Panc1 (cell line): ENCODE measurements at regions not wholly inside any gene's neighbourhood (a gene's known extent, or its start where the extent isn't known, plus 50 kb on each side); places are given as distances from the start of the nearest gene placed in this dataset.
"Not testable (repeated sequence)": the region's sequence is repeated elsewhere in the genome, so short reads cannot be mapped to it uniquely, and the experiment has no call there.

Source experiments
- ATAC-seq: fragments of 200-7000 bp; cut with Tn5 transposase; 2 replicates; pipeline ENCODE4 v1.9.1; 2020; ENCODE audit warnings: mild to moderate bottlenecking, moderate library complexity
- BruUV-seq: library from RNA; stranded (reverse); fragments of 400-500 nt; replicated peaks from 2 replicates; lab custom pipeline; 2021; lab: Mats Ljungman, UMichigan
- CTCF ChIA-PET: fragments of 300-600 bp; sonication (Branson Sonifier 250); formaldehyde crosslinking; loops from one replicate; lab custom pipeline; 2022; ENCODE audit warnings: antibody characterized with exemption; lab: Charles Lee
- POLR2A ChIA-PET: fragments of 300-600 bp; sonication (Branson Sonifier 250); formaldehyde crosslinking; loops from one replicate; lab custom pipeline; 2022; ENCODE audit warnings: antibody characterized with exemption; lab: Charles Lee
- DNase-seq: peaks from one replicate; pipeline ENCODE4 v3.0.0-alpha.2; 2010; ENCODE audit warnings: low read depth, low spot score
- H3K27ac ChIP-seq: 2 replicates; pipeline ENCODE4 v1.5.1; 2011; ENCODE audit warnings: mild to moderate bottlenecking, low read length, inconsistent platforms
- H3K27me3 ChIP-seq: fragments of 200-500 bp; sonication (Bioruptor generic); 2 replicates; pipeline ENCODE4 v1.6.0; 2014; ENCODE audit warnings: low read length, inconsistent platforms; ENCODE audit not compliant: control insufficient read depth, insufficient read depth
- H3K36me3 ChIP-seq: fragments of 200-500 bp; sonication (Bioruptor generic); 2 replicates; pipeline ENCODE4 v1.5.1; 2014; ENCODE audit warnings: inconsistent platforms, mild to moderate bottlenecking, low read length, moderate library complexity; ENCODE audit not compliant: control insufficient read depth, insufficient read depth
- H3K4me1 ChIP-seq: 2 replicates; pipeline ENCODE4 v1.5.1; 2011; ENCODE audit warnings: inconsistent platforms, mild to moderate bottlenecking, low read length, moderate library complexity; ENCODE audit not compliant: control insufficient read depth, insufficient read depth
- H3K4me3 ChIP-seq, 2 experiments: 2 replicates each; pipeline ENCODE4 v1.5.1; 2011 to 2012; ENCODE audit warnings: low read depth in 2 of 2, low read length in 2 of 2, mild to moderate bottlenecking in 2 of 2, inconsistent platforms in 1 of 2, moderate library complexity in 1 of 2
- H3K9me3 ChIP-seq: fragments of 200-500 bp; sonication (Bioruptor generic); 2 replicates; pipeline ENCODE4 v1.5.1; 2014; ENCODE audit warnings: low read depth, mild to moderate bottlenecking, inconsistent platforms, low read length, moderate library complexity; ENCODE audit not compliant: control insufficient read depth, insufficient read depth
- POLR2AphosphoS5 ChIP-seq: IDR thresholded peaks from 2 replicates; pipeline ENCODE4 v1.6.1; 2012; ENCODE audit warnings: mild to moderate bottlenecking, low read depth, low read length, moderate library complexity
- SIN3A ChIP-seq: IDR thresholded peaks from 2 replicates; pipeline ENCODE4 v1.6.1; 2012; ENCODE audit warnings: low read depth, mild to moderate bottlenecking, low read length, moderate library complexity, borderline replicate concordance; ENCODE audit not compliant: insufficient read depth
- TCF7L2 ChIP-seq: IDR thresholded peaks from 2 replicates; pipeline ENCODE4 v1.6.1; 2011; ENCODE audit warnings: mild to moderate bottlenecking, low read depth, low read length, inconsistent platforms
- in situ Hi-C: cut with HindIII; loops from 2 replicates; pipeline ENCODE4 v1.10.0; 2016; ENCODE audit warnings: low sequenced_read_pairs, low pct_unique_long_range_greater_than_20kb
- intact Hi-C: fragments of 100-400 bp; cut with micrococcal nuclease; formaldehyde crosslinking; loops from one replicate; pipeline ENCODE4 v1.10.0; 2022; ENCODE audit not compliant: unreplicated experiment
- TF ChIP-seq, protein P1 (sequence below), 2 experiments: IDR thresholded peaks; 2 replicates each; pipeline ENCODE4 v1.6.1; 2011 to 2012; ENCODE audit warnings: low read depth in 2 of 2, control low read depth in 1 of 2, low read length in 1 of 2, mild to moderate bottlenecking in 1 of 2, moderate library complexity in 1 of 2; ENCODE audit not compliant: insufficient read depth in 1 of 2
- TF ChIP-seq, protein P2 (sequence below): fragments of 450-650 bp; IDR thresholded peaks from 2 replicates; pipeline ENCODE4 v1.5.1; 2017; ENCODE audit warnings: mild to moderate bottlenecking

DNA sequence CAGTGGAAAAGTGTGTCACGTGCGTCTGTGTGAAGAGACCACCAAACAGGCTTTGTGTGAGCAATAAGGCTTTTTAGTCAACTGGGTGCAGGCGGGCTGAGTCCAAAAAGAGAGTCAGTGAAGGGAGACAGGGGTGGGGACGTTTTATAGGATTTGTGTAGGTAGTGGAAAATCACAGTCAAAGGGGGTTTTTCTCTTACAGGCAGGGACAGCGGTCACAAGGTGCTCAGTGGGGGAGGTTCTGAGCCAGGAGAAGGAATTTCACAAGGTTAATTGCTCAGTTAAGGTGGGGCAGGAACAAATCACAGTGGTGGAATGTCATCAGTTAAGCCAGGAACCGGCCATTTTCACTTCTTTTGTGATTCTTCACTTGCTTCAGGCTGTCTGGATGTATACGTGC, 141.1 kb upstream of the KCNK1 start:
- in situ Hi-C loops, H3K27me3 ChIP-seq, H3K4me3 ChIP-seq, DNase-seq, POLR2A ChIA-PET, H3K4me1 ChIP-seq, H3K9me3 ChIP-seq, ATAC-seq, H3K27ac ChIP-seq, BruUV-seq, H3K36me3 ChIP-seq, intact Hi-C loops, CTCF ChIA-PET: not testable (repeated sequence)

DNA sequence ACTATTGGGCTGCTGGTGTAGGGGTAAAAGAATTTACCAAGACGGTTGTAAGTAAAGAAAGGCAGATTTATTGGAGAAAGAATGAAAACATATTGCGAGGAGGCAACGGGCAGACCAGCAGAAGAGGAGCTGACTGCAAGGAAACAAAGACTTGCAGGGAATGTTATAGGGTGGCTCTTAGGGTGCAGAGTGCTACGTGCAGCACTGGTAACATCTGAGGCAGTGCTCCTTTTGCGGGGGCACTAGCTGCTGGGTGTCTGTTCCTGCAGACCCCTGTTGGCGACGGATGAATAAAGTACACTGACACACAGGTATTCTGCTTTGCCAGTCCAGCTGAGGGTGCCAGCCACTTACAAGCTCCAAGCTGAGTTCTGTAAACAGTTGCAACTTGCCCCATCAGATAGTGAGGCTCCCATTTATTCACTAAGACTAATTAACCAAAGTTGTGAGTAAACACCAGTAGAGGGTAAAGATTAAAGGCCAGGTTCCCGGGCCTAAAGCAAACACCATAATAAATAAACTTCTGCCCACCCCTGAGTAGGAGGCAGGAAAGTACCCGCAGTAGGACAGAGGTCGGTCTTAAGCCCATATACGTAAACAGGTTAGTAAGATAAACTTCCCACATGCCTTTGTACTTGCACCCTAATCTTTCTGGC, 140.2 kb upstream of the KCNK1 start:
- TF ChIP-seq POLR2AphosphoS5 (no peak), TCF7L2 (peak; percentile 52; the same call in 1 of the 2 replicates)
- TF ChIP-seq, protein P1, sequence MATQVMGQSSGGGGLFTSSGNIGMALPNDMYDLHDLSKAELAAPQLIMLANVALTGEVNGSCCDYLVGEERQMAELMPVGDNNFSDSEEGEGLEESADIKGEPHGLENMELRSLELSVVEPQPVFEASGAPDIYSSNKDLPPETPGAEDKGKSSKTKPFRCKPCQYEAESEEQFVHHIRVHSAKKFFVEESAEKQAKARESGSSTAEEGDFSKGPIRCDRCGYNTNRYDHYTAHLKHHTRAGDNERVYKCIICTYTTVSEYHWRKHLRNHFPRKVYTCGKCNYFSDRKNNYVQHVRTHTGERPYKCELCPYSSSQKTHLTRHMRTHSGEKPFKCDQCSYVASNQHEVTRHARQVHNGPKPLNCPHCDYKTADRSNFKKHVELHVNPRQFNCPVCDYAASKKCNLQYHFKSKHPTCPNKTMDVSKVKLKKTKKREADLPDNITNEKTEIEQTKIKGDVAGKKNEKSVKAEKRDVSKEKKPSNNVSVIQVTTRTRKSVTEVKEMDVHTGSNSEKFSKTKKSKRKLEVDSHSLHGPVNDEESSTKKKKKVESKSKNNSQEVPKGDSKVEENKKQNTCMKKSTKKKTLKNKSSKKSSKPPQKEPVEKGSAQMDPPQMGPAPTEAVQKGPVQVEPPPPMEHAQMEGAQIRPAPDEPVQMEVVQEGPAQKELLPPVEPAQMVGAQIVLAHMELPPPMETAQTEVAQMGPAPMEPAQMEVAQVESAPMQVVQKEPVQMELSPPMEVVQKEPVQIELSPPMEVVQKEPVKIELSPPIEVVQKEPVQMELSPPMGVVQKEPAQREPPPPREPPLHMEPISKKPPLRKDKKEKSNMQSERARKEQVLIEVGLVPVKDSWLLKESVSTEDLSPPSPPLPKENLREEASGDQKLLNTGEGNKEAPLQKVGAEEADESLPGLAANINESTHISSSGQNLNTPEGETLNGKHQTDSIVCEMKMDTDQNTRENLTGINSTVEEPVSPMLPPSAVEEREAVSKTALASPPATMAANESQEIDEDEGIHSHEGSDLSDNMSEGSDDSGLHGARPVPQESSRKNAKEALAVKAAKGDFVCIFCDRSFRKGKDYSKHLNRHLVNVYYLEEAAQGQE (IDR thresholded peaks at IDR 0.05; ENCODE audit: insufficient read depth in 1 of 2, low read depth in 2 of 2, low read length in 1 of 2): no peak
- Histone ChIP-seq H3K4me1 (no peaks in the 10 kb centered on the region), H3K27me3 (peaks cover 2% of the 10 kb centered on the region; the same call in 1 of the 2 replicates), H3K27ac (no peak overlapping the region), H3K4me3 (no peak overlapping the region), H3K36me3 (no peaks in the 10 kb centered on the region), H3K9me3 (no peaks in the 10 kb centered on the region)
- ATAC-seq (no peak), DNase-seq (no peak)
- no TSS peak for BruUV-seq
- ChIA-PET POLR2A (no interaction called here), CTCF (no interaction called here)
- in situ Hi-C loops (no loop called here), intact Hi-C loops (no loop called here)

DNA sequence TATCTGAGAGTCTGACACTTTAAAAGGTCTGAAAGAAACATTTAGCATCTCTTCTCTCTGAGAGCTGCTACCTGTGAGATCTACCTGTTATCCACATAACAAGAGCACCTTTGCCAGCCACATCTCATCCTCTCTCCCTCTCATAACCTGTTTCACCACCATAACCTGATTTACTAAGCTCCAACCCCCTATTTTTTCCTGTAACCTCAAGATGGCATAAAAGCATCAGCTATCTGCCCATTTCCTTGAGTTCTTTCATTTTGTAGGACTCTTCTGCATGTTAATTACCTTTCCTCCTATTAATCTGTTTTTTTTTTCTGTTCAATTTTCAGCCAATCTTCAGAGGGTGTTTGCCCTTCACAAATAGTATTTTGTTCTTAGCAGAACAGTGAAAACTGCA, 136.5 kb upstream of the KCNK1 start:
- Histone ChIP-seq H3K36me3 (no peaks in the 10 kb centered on the region), H3K27me3 (peaks cover 8% of the 10 kb centered on the region), H3K9me3 (no peaks in the 10 kb centered on the region), H3K4me1 (no peaks in the 10 kb centered on the region), H3K4me3 (no peak overlapping the region), H3K27ac (no peak overlapping the region)
- in situ Hi-C loops (no loop called here), intact Hi-C loops (no loop called here)
- TF ChIP-seq, protein P1 (IDR thresholded peaks at IDR 0.05; ENCODE audit: insufficient read depth in 1 of 2, low read depth in 2 of 2, low read length in 1 of 2): no peak
- TF ChIP-seq TCF7L2 (no peak), SIN3A (no peak), POLR2AphosphoS5 (no peak)
- TF ChIP-seq, protein P2, sequence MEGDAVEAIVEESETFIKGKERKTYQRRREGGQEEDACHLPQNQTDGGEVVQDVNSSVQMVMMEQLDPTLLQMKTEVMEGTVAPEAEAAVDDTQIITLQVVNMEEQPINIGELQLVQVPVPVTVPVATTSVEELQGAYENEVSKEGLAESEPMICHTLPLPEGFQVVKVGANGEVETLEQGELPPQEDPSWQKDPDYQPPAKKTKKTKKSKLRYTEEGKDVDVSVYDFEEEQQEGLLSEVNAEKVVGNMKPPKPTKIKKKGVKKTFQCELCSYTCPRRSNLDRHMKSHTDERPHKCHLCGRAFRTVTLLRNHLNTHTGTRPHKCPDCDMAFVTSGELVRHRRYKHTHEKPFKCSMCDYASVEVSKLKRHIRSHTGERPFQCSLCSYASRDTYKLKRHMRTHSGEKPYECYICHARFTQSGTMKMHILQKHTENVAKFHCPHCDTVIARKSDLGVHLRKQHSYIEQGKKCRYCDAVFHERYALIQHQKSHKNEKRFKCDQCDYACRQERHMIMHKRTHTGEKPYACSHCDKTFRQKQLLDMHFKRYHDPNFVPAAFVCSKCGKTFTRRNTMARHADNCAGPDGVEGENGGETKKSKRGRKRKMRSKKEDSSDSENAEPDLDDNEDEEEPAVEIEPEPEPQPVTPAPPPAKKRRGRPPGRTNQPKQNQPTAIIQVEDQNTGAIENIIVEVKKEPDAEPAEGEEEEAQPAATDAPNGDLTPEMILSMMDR: no peak
- BruUV-seq: no TSS peak
- CTCF ChIA-PET: no interaction called here
- no peak for ATAC-seq
- no peak for DNase-seq
- POLR2A ChIA-PET: no interaction called here
